AG10803 (cell line): ENCODE measurements at regions not wholly inside any gene's neighbourhood (a gene's known extent, or its start where the extent isn't known, plus 50 kb on each side); places are given as distances from the start of the nearest gene placed in this dataset.
"Not testable (repeated sequence)": the region's sequence is repeated elsewhere in the genome, so short reads cannot be mapped to it uniquely, and the experiment has no call there.

Experiments used
- DNase-seq: peaks from one replicate; pipeline ENCODE4 v3.0.0; 2010; ENCODE audit warnings: low read depth
- H3K4me3 ChIP-seq: 2 replicates; pipeline ENCODE4 v1.5.1; 2011; ENCODE audit warnings: mild to moderate bottlenecking, low read length, control low read depth
- CTCF ChIP-seq: conservative IDR thresholded peaks from 2 replicates; pipeline ENCODE4 v1.5.1; 2011; ENCODE audit warnings: mild to moderate bottlenecking, low read length, control low read depth, inconsistent platforms

GRCh38 chr13:63741029-63741813 lies 2325.6 kb upstream of the PCDH20 start:
- H3K4me3 ChIP-seq, result no peak overlapping the region
- DNase-seq, result no peak
- no peak for TF ChIP-seq CTCF

GRCh38 chr13:63739112-63739735 lies 2323.6 kb upstream of the PCDH20 start:
- H3K4me3 ChIP-seq, result not testable (repeated sequence)

GRCh38 chr13:63737418-63737817 lies 2321.8 kb upstream of the PCDH20 start:
- H3K4me3 ChIP-seq, result no peak overlapping the region
- TF ChIP-seq CTCF, result no peak
- no peak for DNase-seq

More at GRCh38 chr13:63739112-63739735, 2323.6 kb upstream of the PCDH20 start:
- not testable (repeated sequence) for DNase-seq

- DNase-seq, result no peak
- no peak for TF ChIP-seq CTCF
- H3K4me3 ChIP-seq, result no peak overlapping the region
Measured at GRCh38 chr13:63731896-63732295, 2316.2 kb upstream of the PCDH20 start.

GRCh38 chr13:63712159-63712558 lies 2296.5 kb upstream of the PCDH20 start:
- not testable (repeated sequence) for DNase-seq, H3K4me3 ChIP-seq

- TF ChIP-seq CTCF, result no peak
Measured at GRCh38 chr13:63706751-63707150, 2291.1 kb upstream of the PCDH20 start.

GRCh38 chr13:63704521-63704920 lies 2288.9 kb upstream of the PCDH20 start:
- no peak for DNase-seq
- H3K4me3 ChIP-seq, result no peak overlapping the region
- TF ChIP-seq CTCF, result no peak

More at GRCh38 chr13:63706751-63707150, 2291.1 kb upstream of the PCDH20 start:
- H3K4me3 ChIP-seq, result no peak overlapping the region
- DNase-seq, result no peak

- DNase-seq, result no peak
- TF ChIP-seq CTCF, result no peak
Measured at GRCh38 chr13:63700350-63700749, 2284.7 kb upstream of the PCDH20 start.

More at GRCh38 chr13:63700350-63700749, 2284.7 kb upstream of the PCDH20 start:
- no peak overlapping the region for H3K4me3 ChIP-seq
